ENCODE measurements at regions not wholly inside any gene's neighbourhood (a gene's known extent, or its start where the extent isn't known, plus 50 kb on each side); places are given as distances from the start of the nearest gene placed in this dataset.
"Not testable (repeated sequence)": the region's sequence is repeated elsewhere in the genome, so short reads cannot be mapped to it uniquely, and the experiment has no call there.

DNA sequence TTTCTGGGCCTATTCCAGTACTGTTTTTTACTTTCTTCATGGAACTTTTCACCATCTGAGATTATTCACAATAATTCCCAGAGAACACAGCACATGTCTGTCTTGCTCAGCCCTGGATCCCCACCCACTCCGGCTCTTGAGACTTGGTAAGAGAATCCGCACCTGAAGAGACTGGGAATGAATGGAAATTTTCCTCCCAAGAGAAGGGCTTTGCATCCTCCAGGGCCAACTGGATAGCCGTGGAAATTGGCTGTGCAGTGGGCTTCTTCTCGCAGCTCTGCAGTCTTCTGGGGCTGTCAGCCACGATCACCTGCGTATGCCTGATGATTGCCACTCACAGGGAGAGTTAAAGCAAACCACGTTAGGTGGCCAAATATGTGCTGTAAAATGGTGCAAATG, 159.1 kb downstream of the THBS2 start:
- no peak for TF ChIP-seq ZFX (IDR thresholded peaks at IDR 0.05)
- TF ChIP-seq, protein P1, sequence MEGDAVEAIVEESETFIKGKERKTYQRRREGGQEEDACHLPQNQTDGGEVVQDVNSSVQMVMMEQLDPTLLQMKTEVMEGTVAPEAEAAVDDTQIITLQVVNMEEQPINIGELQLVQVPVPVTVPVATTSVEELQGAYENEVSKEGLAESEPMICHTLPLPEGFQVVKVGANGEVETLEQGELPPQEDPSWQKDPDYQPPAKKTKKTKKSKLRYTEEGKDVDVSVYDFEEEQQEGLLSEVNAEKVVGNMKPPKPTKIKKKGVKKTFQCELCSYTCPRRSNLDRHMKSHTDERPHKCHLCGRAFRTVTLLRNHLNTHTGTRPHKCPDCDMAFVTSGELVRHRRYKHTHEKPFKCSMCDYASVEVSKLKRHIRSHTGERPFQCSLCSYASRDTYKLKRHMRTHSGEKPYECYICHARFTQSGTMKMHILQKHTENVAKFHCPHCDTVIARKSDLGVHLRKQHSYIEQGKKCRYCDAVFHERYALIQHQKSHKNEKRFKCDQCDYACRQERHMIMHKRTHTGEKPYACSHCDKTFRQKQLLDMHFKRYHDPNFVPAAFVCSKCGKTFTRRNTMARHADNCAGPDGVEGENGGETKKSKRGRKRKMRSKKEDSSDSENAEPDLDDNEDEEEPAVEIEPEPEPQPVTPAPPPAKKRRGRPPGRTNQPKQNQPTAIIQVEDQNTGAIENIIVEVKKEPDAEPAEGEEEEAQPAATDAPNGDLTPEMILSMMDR (conservative IDR thresholded peaks at IDR 0.05): no peak
- H3K27ac ChIP-seq: no peak overlapping the region

GRCh38 chr6:169093770-169094551, 159.7 kb downstream of the THBS2 start:
- TF ChIP-seq ZFX (IDR thresholded peaks at IDR 0.05): no peak
- no peak overlapping the region for H3K27ac ChIP-seq

GRCh38 chr6:169093066-169093723, 160.5 kb downstream of the THBS2 start:
- H3K27ac ChIP-seq: no peak overlapping the region
- TF ChIP-seq ZFX (IDR thresholded peaks at IDR 0.05): no peak
- TF ChIP-seq, protein P1 (conservative IDR thresholded peaks at IDR 0.05): no peak

- H3K27ac ChIP-seq: no peak overlapping the region
- no peak for TF ChIP-seq ZFX (IDR thresholded peaks at IDR 0.05)
- TF ChIP-seq, protein P1 (conservative IDR thresholded peaks at IDR 0.05): no peak
Observed at GRCh38 chr6:169092375-169092774, 161.3 kb downstream of the THBS2 start.

DNA sequence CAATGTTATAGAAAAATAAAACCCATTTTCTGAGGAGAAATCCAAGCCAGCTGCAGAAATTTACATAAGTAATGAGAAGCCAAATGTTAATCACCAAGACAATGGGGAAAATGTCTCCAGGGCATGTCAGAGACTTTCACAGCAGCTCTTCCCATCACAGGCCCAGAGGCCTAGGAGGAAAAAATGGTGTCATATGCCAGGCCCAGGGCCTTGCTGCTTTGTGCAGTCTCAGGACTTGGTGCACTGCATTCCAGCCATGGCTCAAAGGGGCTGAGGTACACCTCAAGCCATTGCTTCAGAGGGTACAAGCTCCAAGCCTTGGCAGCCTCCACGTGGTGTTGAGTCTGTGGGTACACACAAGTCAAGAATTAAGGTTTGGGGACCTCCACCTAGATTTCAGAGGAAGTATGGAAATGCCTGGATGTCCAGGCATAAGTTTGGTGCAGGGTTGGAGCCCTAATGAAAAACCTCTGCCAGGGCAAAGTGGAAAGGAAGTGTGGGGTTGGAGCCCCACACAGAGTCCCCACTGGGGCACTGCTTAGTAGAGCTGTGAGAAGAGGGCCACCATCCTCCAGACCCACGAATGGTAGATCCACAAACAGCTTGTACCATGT, 163.0 kb downstream of the THBS2 start:
- H3K27ac ChIP-seq: not testable (repeated sequence)

DNA sequence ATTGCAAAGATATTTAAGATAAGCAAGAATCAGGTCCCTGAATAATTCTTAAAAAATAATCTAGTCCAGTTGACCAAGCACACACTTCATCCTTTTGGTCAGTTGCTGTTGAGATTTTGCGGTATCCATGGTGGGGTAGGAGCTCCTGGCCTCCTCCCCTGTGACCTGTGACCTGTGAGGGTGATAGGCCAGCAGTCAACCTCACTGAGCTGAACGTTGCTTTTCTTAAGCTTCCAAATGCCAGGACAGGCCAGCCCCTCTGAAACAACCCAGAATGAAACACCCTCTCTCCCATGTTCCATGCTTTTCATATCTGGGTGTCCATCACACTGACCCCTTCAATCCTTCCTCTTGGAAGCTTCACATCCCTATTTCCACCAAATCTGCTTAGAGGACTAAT, 164.9 kb downstream of the THBS2 start:
- no peak overlapping the region for H3K27ac ChIP-seq
- no peak for TF ChIP-seq ZFX (IDR thresholded peaks at IDR 0.05)
- TF ChIP-seq, protein P1 (conservative IDR thresholded peaks at IDR 0.05): no peak

DNA sequence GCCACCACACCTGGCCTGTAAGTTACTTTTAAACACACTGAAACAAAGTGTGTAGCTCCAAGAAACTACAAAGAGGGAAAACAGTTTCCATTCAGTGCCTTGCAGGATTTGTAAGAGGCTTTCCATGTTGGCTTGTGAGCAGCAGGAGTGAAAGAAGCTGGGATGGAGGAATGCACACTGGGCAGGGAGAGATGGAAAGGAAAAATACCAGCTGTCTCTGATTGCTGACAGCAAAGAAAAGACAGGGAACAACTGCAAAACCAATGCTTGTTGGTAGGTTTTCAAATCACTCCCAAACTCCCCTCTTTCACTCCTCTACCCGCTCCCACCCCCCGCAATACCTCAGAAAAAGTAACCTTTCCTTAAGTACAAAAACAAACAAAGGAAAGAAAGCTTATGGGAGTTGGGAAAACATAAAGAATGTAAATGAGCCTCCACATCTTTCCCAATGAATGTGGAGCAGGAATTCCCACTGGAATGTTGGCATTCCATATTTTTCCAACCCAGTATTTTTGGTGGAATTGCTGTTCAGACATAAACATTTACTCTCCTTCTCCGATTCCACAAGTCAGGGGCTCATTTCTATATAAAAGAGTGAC, 166.1 kb downstream of the THBS2 start:
- H3K27ac ChIP-seq: no peak overlapping the region
- TF ChIP-seq ZFX (IDR thresholded peaks at IDR 0.05): no peak
- TF ChIP-seq, protein P1 (conservative IDR thresholded peaks at IDR 0.05): no peak

- not testable (repeated sequence) for H3K27ac ChIP-seq
Observed at GRCh38 chr6:169086616-169087015, 167.0 kb downstream of the THBS2 start.
